HepG2 (cell line): ENCODE measurements at regions not wholly inside any gene's neighbourhood (a gene's known extent, or its start where the extent isn't known, plus 50 kb on each side); places are given as distances from the start of the nearest gene placed in this dataset.

Source experiments
- CREB1 ChIP-seq, 2 experiments: fragments of 450-650 bp in 1 of 2; IDR thresholded peaks; 2 replicates each; pipeline ENCODE4 v1.6.1; 2016 to 2017; ENCODE audit warnings: control low read depth in 1 of 2, mild to moderate bottlenecking in 1 of 2, missing compliant biosample characterization in 1 of 2, missing genetic modification characterization in 1 of 2
- CTCF ChIP-seq: sonication (generic); formaldehyde crosslinking; IDR thresholded peaks from 2 replicates; pipeline ENCODE4 v1.5.0; 2020; ENCODE audit warnings: mild to moderate bottlenecking, missing genetic modification reagents, moderate library complexity
- ELF1 ChIP-seq: sonication (generic); formaldehyde crosslinking; IDR thresholded peaks from 2 replicates; pipeline ENCODE4 v1.4.0; 2020; ENCODE audit warnings: missing genetic modification reagents
- KAT2B ChIP-seq: fragments of 150-350 bp; IDR thresholded peaks from 2 replicates; pipeline ENCODE4 v1.6.1; 2014; ENCODE audit warnings: low read depth, low read length, borderline replicate concordance
- POLR2AphosphoS5 ChIP-seq: IDR thresholded peaks from 2 replicates; pipeline ENCODE4 v1.6.1; 2012; ENCODE audit warnings: low read depth, low read length
- ZNF574 ChIP-seq: sonication (generic); formaldehyde crosslinking; IDR thresholded peaks from 2 replicates; pipeline ENCODE4 v1.4.0; 2020; ENCODE audit warnings: missing genetic modification reagents
- TF ChIP-seq, protein P1 (sequence below): sonication (generic); formaldehyde crosslinking; IDR thresholded peaks from 2 replicates; pipeline ENCODE4 v1.5.0; 2020; ENCODE audit warnings: missing genetic modification reagents
- TF ChIP-seq, protein P2 (sequence below): sonication (generic); formaldehyde crosslinking; IDR thresholded peaks from 2 replicates; pipeline ENCODE4 v1.4.0; 2020; ENCODE audit warnings: missing genetic modification reagents, mild to moderate bottlenecking, borderline replicate concordance

GRCh38 chr13:39910041-39910440 is 254.6 kb downstream of the COG6 start:
- no peak for TF ChIP-seq ZNF574 (CRISPR knock-in tag)
- TF ChIP-seq CREB1 (IDR thresholded peaks at IDR 0.05), result no peak
- no peak for TF ChIP-seq CREB1 (CRISPR knock-in tag; IDR thresholded peaks at IDR 0.05)
- TF ChIP-seq ELF1, result no peak
- no peak for TF ChIP-seq KAT2B
- TF ChIP-seq CTCF (CRISPR knock-in tag), result no peak
- TF ChIP-seq, protein P1, sequence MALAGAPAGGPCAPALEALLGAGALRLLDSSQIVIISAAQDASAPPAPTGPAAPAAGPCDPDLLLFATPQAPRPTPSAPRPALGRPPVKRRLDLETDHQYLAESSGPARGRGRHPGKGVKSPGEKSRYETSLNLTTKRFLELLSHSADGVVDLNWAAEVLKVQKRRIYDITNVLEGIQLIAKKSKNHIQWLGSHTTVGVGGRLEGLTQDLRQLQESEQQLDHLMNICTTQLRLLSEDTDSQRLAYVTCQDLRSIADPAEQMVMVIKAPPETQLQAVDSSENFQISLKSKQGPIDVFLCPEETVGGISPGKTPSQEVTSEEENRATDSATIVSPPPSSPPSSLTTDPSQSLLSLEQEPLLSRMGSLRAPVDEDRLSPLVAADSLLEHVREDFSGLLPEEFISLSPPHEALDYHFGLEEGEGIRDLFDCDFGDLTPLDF, result no peak
- TF ChIP-seq POLR2AphosphoS5, result no peak
- TF ChIP-seq, protein P2, sequence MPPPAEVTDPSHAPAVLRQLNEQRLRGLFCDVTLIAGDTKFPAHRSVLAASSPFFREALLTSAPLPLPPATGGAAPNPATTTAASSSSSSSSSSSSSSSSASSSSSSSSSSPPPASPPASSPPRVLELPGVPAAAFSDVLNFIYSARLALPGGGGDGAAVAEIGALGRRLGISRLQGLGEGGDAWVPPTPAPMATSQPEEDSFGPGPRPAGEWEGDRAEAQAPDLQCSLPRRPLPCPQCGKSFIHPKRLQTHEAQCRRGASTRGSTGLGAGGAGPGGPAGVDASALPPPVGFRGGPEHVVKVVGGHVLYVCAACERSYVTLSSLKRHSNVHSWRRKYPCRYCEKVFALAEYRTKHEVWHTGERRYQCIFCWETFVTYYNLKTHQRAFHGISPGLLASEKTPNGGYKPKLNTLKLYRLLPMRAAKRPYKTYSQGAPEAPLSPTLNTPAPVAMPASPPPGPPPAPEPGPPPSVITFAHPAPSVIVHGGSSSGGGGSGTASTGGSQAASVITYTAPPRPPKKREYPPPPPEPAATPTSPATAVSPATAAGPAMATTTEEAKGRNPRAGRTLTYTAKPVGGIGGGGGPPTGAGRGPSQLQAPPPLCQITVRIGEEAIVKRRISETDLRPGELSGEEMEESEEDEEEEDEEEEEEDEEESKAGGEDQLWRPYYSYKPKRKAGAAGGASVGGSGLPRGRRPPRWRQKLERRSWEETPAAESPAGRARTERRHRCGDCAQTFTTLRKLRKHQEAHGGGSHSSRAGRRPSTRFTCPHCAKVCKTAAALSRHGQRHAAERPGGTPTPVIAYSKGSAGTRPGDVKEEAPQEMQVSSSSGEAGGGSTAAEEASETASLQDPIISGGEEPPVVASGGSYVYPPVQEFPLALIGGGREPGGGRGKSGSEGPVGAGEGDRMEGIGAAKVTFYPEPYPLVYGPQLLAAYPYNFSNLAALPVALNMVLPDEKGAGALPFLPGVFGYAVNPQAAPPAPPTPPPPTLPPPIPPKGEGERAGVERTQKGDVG, result no peak
